Parathyroid adenoma (tissue), 2 donors: ENCODE measurements at regions not wholly inside any gene's neighbourhood (a gene's known extent, or its start where the extent isn't known, plus 50 kb on each side); places are given as distances from the start of the nearest gene placed in this dataset.

Experiments
- H2AFZ ChIP-seq: fragments of 300-600 bp; sonication (generic); one replicate; pipeline ENCODE4 v1.7.0; 2017; ENCODE audit warnings: antibody characterized with exemption, mild to moderate bottlenecking
- H3K27ac ChIP-seq: fragments of 300-600 bp; sonication (generic); one replicate; pipeline ENCODE4 v1.7.0; 2017
- H3K27me3 ChIP-seq: fragments of 300-600 bp; sonication (generic); one replicate; pipeline ENCODE4 v1.7.0; 2017; ENCODE audit warnings: low read length; ENCODE audit not compliant: control insufficient read depth, insufficient read depth
- H3K36me3 ChIP-seq: fragments of 300-600 bp; sonication (generic); one replicate; pipeline ENCODE4 v1.7.0; 2017; ENCODE audit warnings: low read length; ENCODE audit not compliant: control insufficient read depth, insufficient read depth
- H3K4me1 ChIP-seq: fragments of 300-600 bp; sonication (generic); one replicate; pipeline ENCODE4 v1.7.0; 2017; ENCODE audit warnings: control low read depth
- H3K4me2 ChIP-seq: fragments of 300-600 bp; sonication (generic); one replicate; pipeline ENCODE4 v1.7.0; 2017; ENCODE audit warnings: low read length
- H3K4me3 ChIP-seq: fragments of 300-600 bp; sonication (generic); one replicate; pipeline ENCODE4 v1.7.0; 2017; ENCODE audit warnings: low read depth, low read length
- H3K79me2 ChIP-seq: fragments of 300-600 bp; sonication (generic); one replicate; pipeline ENCODE4 v1.7.0; 2017; ENCODE audit warnings: control low read depth
- H3K9ac ChIP-seq: fragments of 300-600 bp; sonication (generic); one replicate; pipeline ENCODE4 v1.7.0; 2017; ENCODE audit warnings: mild to moderate bottlenecking
- H3K9me3 ChIP-seq: fragments of 300-600 bp; sonication (generic); one replicate; pipeline ENCODE4 v1.7.0; 2017; ENCODE audit warnings: low read length; ENCODE audit not compliant: control insufficient read depth
- CTCF ChIP-seq: fragments of 300-600 bp; sonication (generic); IDR thresholded peaks from one replicate; pipeline ENCODE4 v1.7.0; 2017; ENCODE audit warnings: antibody characterized with exemption, mild to moderate bottlenecking
- donor health status: primary hyperparathyroidism.

GRCh38 chr6:140812636-140813035 lies 1320.1 kb upstream of the GJE1 start:
- no peak for TF ChIP-seq CTCF
- H3K79me2 ChIP-seq = no peaks in the 10 kb centered on the region
- H3K9me3 ChIP-seq = no peaks in the 10 kb centered on the region

DNA sequence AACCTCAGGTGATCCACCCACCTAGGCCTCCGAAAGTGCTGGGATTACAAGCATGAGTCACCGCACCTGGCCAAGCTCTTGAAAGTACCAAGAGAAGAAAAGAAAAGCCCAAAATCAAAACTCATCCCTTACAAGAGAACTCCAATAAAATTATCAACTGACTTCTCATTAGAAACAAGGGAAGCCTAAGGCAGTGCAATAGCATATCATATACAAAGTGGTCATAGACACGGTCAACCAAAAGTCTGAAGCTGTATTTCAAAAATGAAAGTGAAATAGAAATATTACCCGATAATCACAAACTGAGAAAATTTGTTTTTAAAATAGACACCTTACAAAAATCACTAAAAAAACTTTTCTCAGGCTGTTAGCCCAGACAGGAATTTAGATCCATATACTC lies 1321.1 kb upstream of the GJE1 start:
- Histone ChIP-seq H3K4me1 (no peaks in the 10 kb centered on the region), H3K79me2 (no peaks in the 10 kb centered on the region), H2AFZ (no peak overlapping the region), H3K27ac (no peak overlapping the region), H3K4me3 (no peak overlapping the region), H3K36me3 (no peaks in the 10 kb centered on the region), H3K9ac (no peak overlapping the region), H3K27me3 (no peaks in the 10 kb centered on the region), H3K9me3 (no peaks in the 10 kb centered on the region), H3K4me2 (no peak overlapping the region)
- TF ChIP-seq CTCF = no peak

More at GRCh38 chr6:140812636-140813035, 1320.1 kb upstream of the GJE1 start:
- Histone ChIP-seq H3K4me3 (no peak overlapping the region), H3K27ac (no peak overlapping the region), H3K36me3 (no peaks in the 10 kb centered on the region), H3K9ac (no peak overlapping the region), H3K4me1 (no peaks in the 10 kb centered on the region), H3K4me2 (no peak overlapping the region), H2AFZ (no peak overlapping the region), H3K27me3 (no peaks in the 10 kb centered on the region)

DNA sequence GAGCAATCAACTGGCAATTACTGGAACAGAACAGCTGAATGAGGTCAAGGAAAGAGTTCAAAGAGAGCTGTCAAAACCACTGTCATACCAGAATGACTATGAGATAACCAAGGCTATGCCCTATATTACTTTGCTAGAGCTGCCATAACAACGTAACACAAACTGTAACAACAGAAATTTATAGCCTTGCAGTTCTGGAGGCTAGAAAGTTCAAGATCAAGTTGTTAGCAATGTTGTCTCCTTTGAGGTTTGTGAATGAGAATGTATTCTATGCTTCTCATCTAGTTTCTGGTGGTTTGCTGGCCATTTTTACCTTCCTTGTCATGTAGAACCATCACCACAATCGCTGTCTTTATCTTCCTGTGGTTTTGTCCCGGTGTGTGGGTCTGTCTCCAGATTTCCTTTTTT lies 1323.0 kb upstream of the GJE1 start:
- Histone ChIP-seq H3K9ac (no peak overlapping the region), H3K4me2 (no peak overlapping the region), H3K9me3 (no peaks in the 10 kb centered on the region), H2AFZ (no peak overlapping the region), H3K4me3 (no peak overlapping the region), H3K27ac (no peak overlapping the region), H3K27me3 (no peaks in the 10 kb centered on the region), H3K36me3 (no peaks in the 10 kb centered on the region), H3K79me2 (no peaks in the 10 kb centered on the region), H3K4me1 (no peaks in the 10 kb centered on the region)
- TF ChIP-seq CTCF = no peak

- H3K9ac ChIP-seq = no peak overlapping the region
- no peak overlapping the region for H3K4me2 ChIP-seq
- H3K27me3 ChIP-seq = no peaks in the 10 kb centered on the region
- no peaks in the 10 kb centered on the region for H3K9me3 ChIP-seq
- no peaks in the 10 kb centered on the region for H3K36me3 ChIP-seq
- H3K4me1 ChIP-seq = no peaks in the 10 kb centered on the region
- H2AFZ ChIP-seq = no peak overlapping the region
- H3K27ac ChIP-seq = no peak overlapping the region
- H3K4me3 ChIP-seq = no peak overlapping the region
- TF ChIP-seq CTCF = no peak
- H3K79me2 ChIP-seq = no peaks in the 10 kb centered on the region
These were observed 1326.3 kb upstream of the GJE1 start for GRCh38 chr6:140806431-140806830.

DNA sequence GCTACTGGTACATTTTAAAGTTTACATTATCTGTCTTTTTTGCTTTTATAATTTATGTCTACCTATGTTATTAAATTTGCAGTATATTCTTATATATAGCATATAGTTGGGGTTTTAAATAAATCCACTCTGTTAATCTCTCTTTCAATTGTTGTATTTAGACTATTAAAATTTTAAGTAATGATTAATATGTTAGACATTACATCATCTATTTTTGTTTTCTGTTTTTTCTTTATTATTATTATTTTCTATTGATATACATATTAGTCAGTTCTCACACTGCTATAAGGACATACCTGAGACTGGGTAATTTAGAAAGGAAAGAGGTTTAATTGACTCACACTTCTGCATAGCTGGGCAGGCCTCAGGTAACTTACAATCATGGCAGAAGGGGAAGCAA lies 1338.2 kb upstream of the GJE1 start:
- Histone ChIP-seq H3K9ac (no peak overlapping the region), H2AFZ (no peak overlapping the region), H3K36me3 (no peaks in the 10 kb centered on the region), H3K9me3 (no peaks in the 10 kb centered on the region), H3K4me3 (no peak overlapping the region), H3K27ac (no peak overlapping the region), H3K27me3 (no peaks in the 10 kb centered on the region), H3K4me2 (no peak overlapping the region), H3K4me1 (no peaks in the 10 kb centered on the region), H3K79me2 (no peaks in the 10 kb centered on the region)
- TF ChIP-seq CTCF = no peak
